Tibial artery (tissue), 4 donors: ENCODE measurements at regions not wholly inside any gene's neighbourhood (a gene's known extent, or its start where the extent isn't known, plus 50 kb on each side); places are given as distances from the start of the nearest gene placed in this dataset.

Experiments used
- DNase-seq, 2 donors: peaks; one replicate each; pipeline ENCODE4 v3.0.0-alpha.2; 2019
- H3K27ac ChIP-seq, 2 donors: fragments of 200-600 bp; sonication (generic) in 1 of 2; 1 replicate in 1 of 2; 2 replicates in 1 of 2; pipeline ENCODE4 v1.5.1; 2018 to 2019; ENCODE audit warnings: mild to moderate bottlenecking in 1 of 2
- H3K27me3 ChIP-seq, 2 donors: fragments of 200-600 bp; sonication (generic) in 1 of 2; one replicate each; pipeline versions ENCODE4 v1.5.1 to v1.6.0; 2016 to 2019
- H3K36me3 ChIP-seq, 3 donors: fragments of 200-600 bp; sonication (generic) in 2 of 3; one replicate each; pipeline ENCODE4 v1.5.1; 2016 to 2019; ENCODE audit warnings: mild to moderate bottlenecking in 2 of 3
- H3K4me1 ChIP-seq, 4 donors: fragments of 200-600 bp; sonication (generic) in 2 of 4; 1 replicate in 3 of 4; 2 replicates in 1 of 4; pipeline ENCODE4 v1.5.1; 2016 to 2019
- H3K4me3 ChIP-seq, 2 donors: fragments of 200-600 bp; sonication (generic) in 1 of 2; 1 replicate in 1 of 2; 2 replicates in 1 of 2; pipeline ENCODE4 v1.5.1; 2018 to 2019; ENCODE audit warnings: mild to moderate bottlenecking in 2 of 2
- H3K9me3 ChIP-seq, 3 donors: fragments of 200-600 bp; sonication (generic) in 1 of 3; one replicate each; pipeline ENCODE4 v1.5.1; 2016 to 2019
- intact Hi-C: fragments of 100-400 bp; cut with DNase I; formaldehyde crosslinking; loops from one replicate; pipeline ENCODE4 v1.15.0; 2023; ENCODE audit warnings: low total_unique reads
- TF ChIP-seq, protein P1 (sequence below), 2 experiments: fragments of 200-600 bp in 1 of 2; fragments of 450-650 bp in 1 of 2; IDR thresholded peaks; one replicate each; pipeline ENCODE4 v1.5.1; 2017 to 2019; ENCODE audit warnings: antibody characterized with exemption in 2 of 2, mild to moderate bottlenecking in 1 of 2, moderate library complexity in 1 of 2

DNA sequence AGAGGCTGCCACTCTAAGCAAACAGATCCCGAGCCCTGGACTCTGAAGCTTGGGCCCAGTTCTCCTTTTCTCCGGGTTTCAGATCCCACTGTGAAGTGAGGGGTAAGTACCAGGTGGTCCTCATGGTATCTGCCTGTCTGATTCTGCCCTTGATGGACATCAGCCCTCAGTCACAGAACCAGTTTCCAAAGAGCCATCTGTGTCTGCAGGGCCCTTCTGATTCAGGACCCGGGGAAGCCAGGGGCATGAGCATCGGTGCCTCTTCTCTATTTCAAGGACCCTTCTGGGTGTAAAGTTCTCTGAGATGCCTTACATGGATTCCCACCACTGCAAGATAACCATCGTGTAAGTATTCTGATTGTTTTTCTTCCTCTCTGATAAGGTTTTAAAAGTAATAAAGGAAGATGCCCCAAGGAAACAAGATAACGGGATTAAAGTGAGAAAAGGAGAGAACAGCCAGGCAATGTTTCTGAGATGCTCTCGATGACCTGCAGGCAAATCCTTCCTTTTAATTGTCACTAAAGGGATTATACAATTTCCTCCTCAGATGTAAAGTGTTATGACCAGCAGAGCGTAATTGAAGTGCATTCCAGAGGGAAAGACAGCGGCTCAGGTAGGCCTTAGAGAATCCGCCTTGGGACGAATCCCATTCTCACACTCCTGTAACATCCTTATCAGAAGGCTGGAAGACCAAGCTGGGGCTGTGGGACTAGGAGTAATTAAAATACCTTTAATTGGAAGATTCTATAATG, 924.3 kb downstream of the TBC1D22A start:
- no peaks in the 10 kb centered on the region for H3K4me1 ChIP-seq
- intact Hi-C loops: no loop called here
- TF ChIP-seq, protein P1, sequence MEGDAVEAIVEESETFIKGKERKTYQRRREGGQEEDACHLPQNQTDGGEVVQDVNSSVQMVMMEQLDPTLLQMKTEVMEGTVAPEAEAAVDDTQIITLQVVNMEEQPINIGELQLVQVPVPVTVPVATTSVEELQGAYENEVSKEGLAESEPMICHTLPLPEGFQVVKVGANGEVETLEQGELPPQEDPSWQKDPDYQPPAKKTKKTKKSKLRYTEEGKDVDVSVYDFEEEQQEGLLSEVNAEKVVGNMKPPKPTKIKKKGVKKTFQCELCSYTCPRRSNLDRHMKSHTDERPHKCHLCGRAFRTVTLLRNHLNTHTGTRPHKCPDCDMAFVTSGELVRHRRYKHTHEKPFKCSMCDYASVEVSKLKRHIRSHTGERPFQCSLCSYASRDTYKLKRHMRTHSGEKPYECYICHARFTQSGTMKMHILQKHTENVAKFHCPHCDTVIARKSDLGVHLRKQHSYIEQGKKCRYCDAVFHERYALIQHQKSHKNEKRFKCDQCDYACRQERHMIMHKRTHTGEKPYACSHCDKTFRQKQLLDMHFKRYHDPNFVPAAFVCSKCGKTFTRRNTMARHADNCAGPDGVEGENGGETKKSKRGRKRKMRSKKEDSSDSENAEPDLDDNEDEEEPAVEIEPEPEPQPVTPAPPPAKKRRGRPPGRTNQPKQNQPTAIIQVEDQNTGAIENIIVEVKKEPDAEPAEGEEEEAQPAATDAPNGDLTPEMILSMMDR (IDR thresholded peaks at IDR 0.05): no peak

DNA sequence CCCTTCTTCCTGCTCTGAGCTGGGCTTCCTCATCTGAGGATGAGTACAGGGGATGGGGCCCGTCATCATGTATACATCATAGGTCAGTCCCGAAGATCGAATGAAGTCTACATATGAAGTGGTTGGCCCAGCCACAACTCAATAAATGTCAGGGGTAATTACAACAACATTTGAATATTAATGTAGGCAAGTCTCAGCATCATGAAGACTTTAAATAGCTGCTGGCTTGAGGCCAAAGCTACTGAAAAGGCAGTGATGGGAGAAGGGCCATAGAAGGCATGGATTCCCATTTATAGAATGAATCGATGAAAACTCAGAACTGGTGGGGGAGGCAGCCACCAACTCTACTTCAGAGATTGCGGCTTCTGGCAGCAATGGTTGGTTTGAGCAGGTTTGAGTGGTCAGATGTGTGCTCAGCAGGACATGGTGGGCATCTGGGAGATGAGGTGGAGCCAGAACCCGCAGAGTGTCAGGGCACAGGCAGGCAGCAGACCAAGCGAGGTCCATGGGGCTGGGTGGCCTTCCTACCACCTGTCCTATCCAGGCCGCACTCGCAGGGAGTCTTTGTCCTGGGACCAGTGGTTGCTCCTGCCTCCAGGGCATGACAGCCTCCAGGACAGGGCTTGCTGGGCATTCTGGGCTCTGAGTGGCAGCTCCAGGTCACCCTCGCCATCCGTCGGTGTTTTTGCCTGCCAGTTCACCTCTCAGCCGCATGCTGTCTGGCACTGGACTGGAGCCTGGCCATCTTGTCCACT, 919.1 kb downstream of the TBC1D22A start:
- H3K27me3 ChIP-seq: no peaks in the 10 kb centered on the region
- TF ChIP-seq, protein P1 (IDR thresholded peaks at IDR 0.05): no peak
- intact Hi-C loops: no loop called here
- no peak overlapping the region for H3K27ac ChIP-seq
- H3K4me1 ChIP-seq: no peaks in the 10 kb centered on the region
- no peaks in the 10 kb centered on the region for H3K36me3 ChIP-seq
- H3K9me3 ChIP-seq: peaks cover 0 to 8% (median 3%) of the 10 kb centered on the region in 3 donors
- no peak overlapping the region for H3K4me3 ChIP-seq
- no peak for DNase-seq

More for the DNA sequence above, 924.3 kb downstream of the TBC1D22A start:
- Histone ChIP-seq H3K27me3 (no peaks in the 10 kb centered on the region), H3K27ac (no peak overlapping the region), H3K36me3 (no peaks in the 10 kb centered on the region), H3K9me3 (peaks cover 0 to 8% (median 3%) of the 10 kb centered on the region in 3 donors), H3K4me3 (no peak overlapping the region)
- DNase-seq: no peak

DNA sequence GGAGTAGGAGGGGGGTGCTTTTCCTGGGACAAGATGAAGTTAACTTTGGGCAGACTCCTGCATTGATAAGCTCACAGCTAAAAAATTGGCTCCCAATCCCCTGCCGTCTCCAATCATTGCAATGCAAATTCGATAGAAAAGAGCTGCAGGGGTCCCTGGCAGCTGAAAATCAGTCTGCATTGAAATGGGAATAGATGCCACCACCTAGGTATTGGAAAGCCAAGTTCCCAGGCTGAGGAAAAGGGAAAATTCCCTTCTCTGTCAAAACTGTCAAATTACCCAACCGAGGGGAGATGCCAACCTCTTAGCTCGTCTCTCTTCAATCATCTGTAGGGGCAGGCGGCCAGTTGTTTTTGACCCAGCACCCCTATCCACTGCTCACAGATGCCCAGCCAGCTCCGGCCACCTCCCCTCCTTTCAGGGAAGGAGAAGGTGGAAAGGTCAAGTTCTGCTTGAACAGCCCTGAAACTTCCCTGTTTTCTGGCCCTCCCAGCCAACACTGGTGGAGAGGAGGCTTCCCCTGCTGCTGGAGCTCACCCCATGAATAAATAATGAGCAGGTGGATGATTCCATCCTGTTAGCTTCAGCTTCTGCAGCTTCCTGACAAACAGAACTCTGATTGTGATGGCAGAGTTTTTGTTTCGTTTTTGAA, 916.3 kb downstream of the TBC1D22A start:
- intact Hi-C loops: no loop called here
- no peak overlapping the region for H3K27ac ChIP-seq

DNA sequence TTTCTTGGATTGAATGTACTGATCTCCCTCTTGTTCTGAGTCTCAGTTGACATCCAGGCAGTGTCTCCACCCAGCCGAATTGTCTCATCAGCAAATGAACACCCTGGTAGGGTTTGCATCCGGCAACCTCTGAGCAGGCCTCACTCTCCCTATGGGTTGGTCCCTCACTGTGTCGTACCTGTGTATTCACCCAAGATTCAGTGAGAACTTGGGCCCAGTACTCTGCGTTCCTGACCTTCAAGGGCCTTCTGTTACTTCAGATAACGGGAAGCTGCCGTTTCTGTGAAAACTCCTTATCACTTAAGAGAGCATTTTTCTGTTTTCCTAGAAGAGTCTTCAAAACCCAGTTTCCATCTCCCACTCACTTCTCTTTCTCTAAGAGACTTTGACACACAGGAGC, 915.6 kb downstream of the TBC1D22A start:
- TF ChIP-seq, protein P1 (IDR thresholded peaks at IDR 0.05): no peak
- Histone ChIP-seq H3K4me3 (no peak overlapping the region), H3K4me1 (no peaks in the 10 kb centered on the region), H3K27me3 (no peaks in the 10 kb centered on the region), H3K36me3 (no peaks in the 10 kb centered on the region), H3K27ac (no peak overlapping the region), H3K9me3 (peaks cover 0 to 2% (median 0%) of the 10 kb centered on the region in 3 donors)
- intact Hi-C loops: no loop called here
- DNase-seq: no peak

More for the DNA sequence above, 916.3 kb downstream of the TBC1D22A start:
- Histone ChIP-seq H3K36me3 (no peaks in the 10 kb centered on the region), H3K4me3 (no peak overlapping the region), H3K27me3 (no peaks in the 10 kb centered on the region), H3K4me1 (no peaks in the 10 kb centered on the region), H3K9me3 (peaks cover 0 to 3% (median 1%) of the 10 kb centered on the region in 3 donors)
- DNase-seq: no peak
- TF ChIP-seq, protein P1 (IDR thresholded peaks at IDR 0.05): no peak

DNA sequence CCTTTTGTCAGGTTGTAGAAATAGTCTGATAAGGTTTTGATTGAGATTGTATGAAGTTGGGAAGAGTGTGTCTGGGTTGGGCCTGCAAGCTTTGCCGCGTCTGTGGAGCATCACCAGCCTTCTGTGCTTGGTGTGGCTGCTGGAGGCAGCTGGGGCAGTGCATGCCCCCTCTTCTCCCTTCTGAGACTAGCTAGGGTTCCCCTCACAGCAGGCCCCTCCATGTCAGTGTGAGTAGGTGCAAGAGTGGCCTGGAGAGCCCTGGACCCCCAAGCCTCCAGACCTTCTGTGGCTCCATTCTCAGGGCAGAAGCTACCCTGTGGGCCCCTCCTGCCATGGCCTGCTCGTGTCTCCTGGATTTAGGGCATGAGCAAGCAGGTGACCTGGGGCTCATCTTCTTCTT, 914.2 kb downstream of the TBC1D22A start:
- H3K4me1 ChIP-seq: no peaks in the 10 kb centered on the region
- no peaks in the 10 kb centered on the region for H3K9me3 ChIP-seq
- intact Hi-C loops: no loop called here
- H3K27me3 ChIP-seq: no peaks in the 10 kb centered on the region
- TF ChIP-seq, protein P1 (IDR thresholded peaks at IDR 0.05): no peak
- H3K27ac ChIP-seq: no peak overlapping the region
- DNase-seq: no peak
- H3K4me3 ChIP-seq: no peak overlapping the region
- H3K36me3 ChIP-seq: no peaks in the 10 kb centered on the region
